ENCODE measurements at regions not wholly inside any gene's neighbourhood (a gene's known extent, or its start where the extent isn't known, plus 50 kb on each side); places are given as distances from the start of the nearest gene placed in this dataset.

- intact Hi-C loops (cut with micrococcal nuclease): no loop called here
- no TSS peak for BruUV-seq (replicated peaks)
- peaks cover 5% of the 10 kb centered on the region; the same call in 1 of the 2 replicates for H3K4me1 ChIP-seq (ENCODE audit: insufficient read depth, low read length)
- no peak overlapping the region for H3K4me2 ChIP-seq (ENCODE audit: low read length)
- H3K36me3 ChIP-seq (ENCODE audit: low read depth, low read length): no peaks in the 10 kb centered on the region
- H3K27me3 ChIP-seq (ENCODE audit: low read length): no peaks in the 10 kb centered on the region
- DNase-seq: peak; percentile 64
- POLR2A ChIA-PET (ENCODE audit: unreplicated experiment): no interaction called here
- CTCF ChIA-PET: no interaction called here
- no peaks in the 10 kb centered on the region for H3K79me2 ChIP-seq (ENCODE audit: low read length)
- H2AFZ ChIP-seq (ENCODE audit: low read length): no peak overlapping the region
- TF ChIP-seq, protein P1, sequence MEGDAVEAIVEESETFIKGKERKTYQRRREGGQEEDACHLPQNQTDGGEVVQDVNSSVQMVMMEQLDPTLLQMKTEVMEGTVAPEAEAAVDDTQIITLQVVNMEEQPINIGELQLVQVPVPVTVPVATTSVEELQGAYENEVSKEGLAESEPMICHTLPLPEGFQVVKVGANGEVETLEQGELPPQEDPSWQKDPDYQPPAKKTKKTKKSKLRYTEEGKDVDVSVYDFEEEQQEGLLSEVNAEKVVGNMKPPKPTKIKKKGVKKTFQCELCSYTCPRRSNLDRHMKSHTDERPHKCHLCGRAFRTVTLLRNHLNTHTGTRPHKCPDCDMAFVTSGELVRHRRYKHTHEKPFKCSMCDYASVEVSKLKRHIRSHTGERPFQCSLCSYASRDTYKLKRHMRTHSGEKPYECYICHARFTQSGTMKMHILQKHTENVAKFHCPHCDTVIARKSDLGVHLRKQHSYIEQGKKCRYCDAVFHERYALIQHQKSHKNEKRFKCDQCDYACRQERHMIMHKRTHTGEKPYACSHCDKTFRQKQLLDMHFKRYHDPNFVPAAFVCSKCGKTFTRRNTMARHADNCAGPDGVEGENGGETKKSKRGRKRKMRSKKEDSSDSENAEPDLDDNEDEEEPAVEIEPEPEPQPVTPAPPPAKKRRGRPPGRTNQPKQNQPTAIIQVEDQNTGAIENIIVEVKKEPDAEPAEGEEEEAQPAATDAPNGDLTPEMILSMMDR (conservative IDR thresholded peaks at IDR 0.05; ENCODE audit: low read depth, low read length): no peak
- no peak for TF ChIP-seq EZH2phosphoT487 (IDR thresholded peaks at IDR 0.05; ENCODE audit: borderline replicate concordance, low read length)
- TF ChIP-seq EZH2 (IDR thresholded peaks at IDR 0.05; ENCODE audit: low read length, unreplicated experiment): no peak
- no peak overlapping the region for H3K27ac ChIP-seq (ENCODE audit: low read length)
- H3F3A ChIP-seq (ENCODE audit: low read length, unreplicated experiment): no peaks in the 10 kb centered on the region
- no peaks in the 10 kb centered on the region for H3K9me3 ChIP-seq (ENCODE audit: low read length)
- no peaks in the 10 kb centered on the region for H3K9me2 ChIP-seq (replicated peaks; ENCODE audit: low read length)
- no peak overlapping the region for H3K9ac ChIP-seq (ENCODE audit: low read length)
- no peak overlapping the region for H3K4me3 ChIP-seq (ENCODE audit: low read length)
- no peak for ATAC-seq
- no peaks in the 10 kb centered on the region for H4K20me1 ChIP-seq (ENCODE audit: low read length)
Observed at GRCh38 chr9:82202808-82203207, 214.2 kb downstream of the SPATA31D1 start.

- Histone ChIP-seq H3F3A (ENCODE audit: low read length, unreplicated experiment) (no peaks in the 10 kb centered on the region), H3K9ac (ENCODE audit: low read length) (no peak overlapping the region), H3K27ac (ENCODE audit: low read length) (no peak overlapping the region), H3K4me1 (ENCODE audit: insufficient read depth, low read length) (peaks cover 5% of the 10 kb centered on the region; the same call in 1 of the 2 replicates), H4K20me1 (ENCODE audit: low read length) (no peaks in the 10 kb centered on the region), H3K79me2 (ENCODE audit: low read length) (no peaks in the 10 kb centered on the region), H3K4me3 (ENCODE audit: low read length) (no peak overlapping the region), H3K4me2 (ENCODE audit: low read length) (no peak overlapping the region), H3K9me3 (ENCODE audit: low read length) (no peaks in the 10 kb centered on the region), H3K9me2 (replicated peaks; ENCODE audit: low read length) (no peaks in the 10 kb centered on the region), H3K36me3 (ENCODE audit: low read depth, low read length) (no peaks in the 10 kb centered on the region), H2AFZ (ENCODE audit: low read length) (no peak overlapping the region), H3K27me3 (ENCODE audit: low read length) (no peaks in the 10 kb centered on the region)
- no TSS peak for BruUV-seq (replicated peaks)
- ChIA-PET CTCF (no interaction called here), POLR2A (ENCODE audit: unreplicated experiment) (no interaction called here)
- TF ChIP-seq EZH2 (IDR thresholded peaks at IDR 0.05; ENCODE audit: low read length, unreplicated experiment) (no peak), EZH2phosphoT487 (IDR thresholded peaks at IDR 0.05; ENCODE audit: borderline replicate concordance, low read length) (no peak)
- TF ChIP-seq, protein P1 (conservative IDR thresholded peaks at IDR 0.05; ENCODE audit: low read depth, low read length): no peak
- intact Hi-C loops (cut with micrococcal nuclease): no loop called here
- no peak for ATAC-seq
- DNase-seq: peak; percentile 5
Observed at GRCh38 chr9:82206490-82206889, 217.9 kb downstream of the SPATA31D1 start.

GRCh38 chr9:82206946-82207345, 218.4 kb downstream of the SPATA31D1 start:
- Histone ChIP-seq H3K79me2 (ENCODE audit: low read length) (no peaks in the 10 kb centered on the region), H3K36me3 (ENCODE audit: low read depth, low read length) (no peaks in the 10 kb centered on the region), H3K9ac (ENCODE audit: low read length) (no peak overlapping the region), H3K27ac (ENCODE audit: low read length) (no peak overlapping the region), H4K20me1 (ENCODE audit: low read length) (no peaks in the 10 kb centered on the region), H3K4me1 (ENCODE audit: insufficient read depth, low read length) (peaks cover 5% of the 10 kb centered on the region; the same call in 1 of the 2 replicates), H3K27me3 (ENCODE audit: low read length) (no peaks in the 10 kb centered on the region), H2AFZ (ENCODE audit: low read length) (no peak overlapping the region), H3K9me2 (replicated peaks; ENCODE audit: low read length) (no peaks in the 10 kb centered on the region), H3K4me2 (ENCODE audit: low read length) (no peak overlapping the region), H3K4me3 (ENCODE audit: low read length) (no peak overlapping the region), H3F3A (ENCODE audit: low read length, unreplicated experiment) (no peaks in the 10 kb centered on the region), H3K9me3 (ENCODE audit: low read length) (no peaks in the 10 kb centered on the region)
- ChIA-PET POLR2A (ENCODE audit: unreplicated experiment) (no interaction called here), CTCF (no interaction called here)
- TF ChIP-seq EZH2phosphoT487 (IDR thresholded peaks at IDR 0.05; ENCODE audit: borderline replicate concordance, low read length): no peak
- TF ChIP-seq, protein P1 (conservative IDR thresholded peaks at IDR 0.05; ENCODE audit: low read depth, low read length): no peak
- no peak for TF ChIP-seq EZH2 (IDR thresholded peaks at IDR 0.05; ENCODE audit: low read length, unreplicated experiment)
- ATAC-seq (no peak), DNase-seq (no peak)
- intact Hi-C loops (cut with micrococcal nuclease): no loop called here
- BruUV-seq (replicated peaks): no TSS peak

Data from PC-3 (cell line).